ENCODE measurements at regions not wholly inside any gene's neighbourhood (a gene's known extent, or its start where the extent isn't known, plus 50 kb on each side); places are given as distances from the start of the nearest gene placed in this dataset.

DNA sequence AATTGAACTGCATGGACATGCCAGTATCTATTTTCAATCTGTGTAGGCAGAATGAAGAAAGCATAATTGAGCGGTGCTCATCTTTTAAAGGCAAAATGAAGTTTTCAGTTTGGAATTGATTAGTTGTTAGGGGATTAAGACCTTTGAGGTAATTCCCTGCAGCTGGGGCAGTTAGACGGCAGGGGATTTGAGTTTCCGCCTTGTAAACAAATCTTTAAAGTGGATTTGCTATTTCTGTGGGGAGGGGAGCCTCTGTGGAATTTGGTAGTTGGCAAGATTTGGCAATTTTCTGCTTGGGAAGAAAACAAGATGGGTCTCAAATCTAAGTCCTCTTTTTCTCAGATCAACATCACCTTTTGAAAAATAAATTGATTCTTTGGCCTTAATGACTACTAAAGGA lies 212.5 kb upstream of the CNTN6 start:
- in situ Hi-C loops (cut with HindIII; ENCODE audit: extremely low pct_ligation_motif_present, low pct_unique_long_range_greater_than_20kb) = no loop called here
- Histone ChIP-seq H3K4me1 (ENCODE audit: insufficient read depth, low read length) (no peaks in the 10 kb centered on the region), H3K9me3 (ENCODE audit: low read length) (peaks cover 87% of the 10 kb centered on the region), H2AFZ (ENCODE audit: low read length) (no peak overlapping the region), H3K4me3 (replicated peaks in 1 of 3; ENCODE audit: insufficient read depth in 1 of 3, low read depth in 2 of 3, low read length in 3 of 3) (no peak overlapping the region), H3K27ac (ENCODE audit: extremely low read length, insufficient read depth, low read length) (no peak overlapping the region), H3K27me3 (ENCODE audit: control insufficient read depth in 1 of 2, insufficient read depth in 2 of 2, low read length in 2 of 2) (no peaks in the 10 kb centered on the region), H4K20me1 (ENCODE audit: insufficient read depth, low read length) (no peaks in the 10 kb centered on the region), H3K36me3 (replicated peaks in 1 of 2; ENCODE audit: control insufficient read depth in 1 of 2, insufficient read depth in 2 of 2, low read length in 2 of 2) (no peaks in the 10 kb centered on the region), H3K79me2 (ENCODE audit: insufficient read depth, low read length) (no peaks in the 10 kb centered on the region), H3K4me2 (ENCODE audit: low read depth, low read length) (no peak overlapping the region), H3K9ac (ENCODE audit: insufficient read depth, low read depth, low read length) (no peak overlapping the region)
- WGBS (ENCODE audit: low lambda C conversion rate) = 20% methylated on average over 3 of the region's 3 CpGs
- CTCF ChIA-PET (ENCODE audit: low intra/inter-chr PET ratio, low total read pairs) = no interaction called here
- POLR2A ChIA-PET = no interaction called here
- no peak for ATAC-seq
- BruUV-seq (replicated peaks) = no TSS peak
- FAIRE-seq = no peak
- intact Hi-C loops (cut with micrococcal nuclease; ENCODE audit: unreplicated experiment) = no loop called here
- no peak for TF ChIP-seq SMARCE1 (IDR thresholded peaks at IDR 0.05; ENCODE audit: borderline replicate concordance)
- no peak for TF ChIP-seq E2F5 (CRISPR knock-in tag; conservative IDR thresholded peaks at IDR 0.05)
- no peak for TF ChIP-seq NAIF1 (CRISPR knock-in tag; IDR thresholded peaks at IDR 0.05; ENCODE audit: borderline replicate concordance)
- TF ChIP-seq ZNF558 (CRISPR knock-in tag; IDR thresholded peaks at IDR 0.05; ENCODE audit: borderline replicate concordance) = no peak
- no peak for TF ChIP-seq FLYWCH1 (CRISPR knock-in tag; IDR thresholded peaks at IDR 0.05)
- no peak for TF ChIP-seq TCF7L2 (IDR thresholded peaks at IDR 0.05; ENCODE audit: low read depth, low read length)
- no peak for TF ChIP-seq FOXP1 (IDR thresholded peaks at IDR 0.05)
- TF ChIP-seq FOXP1 (CRISPR knock-in tag; IDR thresholded peaks at IDR 0.05) = no peak
- TF ChIP-seq, protein P1, sequence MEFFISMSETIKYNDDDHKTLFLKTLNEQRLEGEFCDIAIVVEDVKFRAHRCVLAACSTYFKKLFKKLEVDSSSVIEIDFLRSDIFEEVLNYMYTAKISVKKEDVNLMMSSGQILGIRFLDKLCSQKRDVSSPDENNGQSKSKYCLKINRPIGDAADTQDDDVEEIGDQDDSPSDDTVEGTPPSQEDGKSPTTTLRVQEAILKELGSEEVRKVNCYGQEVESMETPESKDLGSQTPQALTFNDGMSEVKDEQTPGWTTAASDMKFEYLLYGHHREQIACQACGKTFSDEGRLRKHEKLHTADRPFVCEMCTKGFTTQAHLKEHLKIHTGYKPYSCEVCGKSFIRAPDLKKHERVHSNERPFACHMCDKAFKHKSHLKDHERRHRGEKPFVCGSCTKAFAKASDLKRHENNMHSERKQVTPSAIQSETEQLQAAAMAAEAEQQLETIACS (CRISPR knock-in tag; IDR thresholded peaks at IDR 0.05) = no peak
- no peak for DNase-seq (ENCODE audit: low spot score)

DNA sequence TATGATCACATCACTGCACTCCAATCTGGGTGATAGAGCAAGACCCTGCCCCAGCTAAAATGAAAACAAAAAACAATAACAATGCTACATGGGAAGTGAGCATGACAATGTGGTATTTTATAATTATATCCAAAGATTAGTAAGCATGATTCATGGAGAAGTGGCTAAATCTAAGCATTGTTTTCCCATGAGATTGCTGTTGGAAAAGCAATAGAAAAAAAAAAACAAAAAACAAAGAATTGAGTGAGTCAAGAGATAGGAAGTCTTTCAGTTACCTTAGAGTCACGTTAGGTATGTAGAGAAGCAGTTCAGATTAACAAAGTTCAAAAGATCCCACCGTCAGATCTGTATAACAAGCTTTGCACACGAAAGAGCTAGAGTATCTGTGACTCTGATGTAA lies 210.3 kb upstream of the CNTN6 start:
- CTCF ChIA-PET (ENCODE audit: low intra/inter-chr PET ratio, low total read pairs) = no interaction called here

More for the DNA sequence above, 210.3 kb upstream of the CNTN6 start:
- BruUV-seq (replicated peaks) = no TSS peak
- DNase-seq (ENCODE audit: low spot score) (no peak), ATAC-seq (no peak), FAIRE-seq (no peak)
- H3K4me3 ChIP-seq (replicated peaks in 1 of 3; ENCODE audit: insufficient read depth in 1 of 3, low read depth in 2 of 3, low read length in 3 of 3) = no peak overlapping the region
- no peak overlapping the region for H2AFZ ChIP-seq (ENCODE audit: low read length)
- no peaks in the 10 kb centered on the region for H4K20me1 ChIP-seq (ENCODE audit: insufficient read depth, low read length)
- no peaks in the 10 kb centered on the region for H3K4me1 ChIP-seq (ENCODE audit: insufficient read depth, low read length)
- H3K27me3 ChIP-seq (ENCODE audit: control insufficient read depth in 1 of 2, insufficient read depth in 2 of 2, low read length in 2 of 2) = no peaks in the 10 kb centered on the region
- H3K36me3 ChIP-seq (replicated peaks in 1 of 2; ENCODE audit: control insufficient read depth in 1 of 2, insufficient read depth in 2 of 2, low read length in 2 of 2) = no peaks in the 10 kb centered on the region
- POLR2A ChIA-PET = no interaction called here
- intact Hi-C loops (cut with micrococcal nuclease; ENCODE audit: unreplicated experiment) = no loop called here
- WGBS (ENCODE audit: low lambda C conversion rate) = 5% methylated on average over 3 of the region's 3 CpGs
- H3K4me2 ChIP-seq (ENCODE audit: low read depth, low read length) = no peak overlapping the region
- H3K79me2 ChIP-seq (ENCODE audit: insufficient read depth, low read length) = no peaks in the 10 kb centered on the region
- no peak overlapping the region for H3K27ac ChIP-seq (ENCODE audit: extremely low read length, insufficient read depth, low read length)
- H3K9me3 ChIP-seq (ENCODE audit: low read length) = peaks cover 88% of the 10 kb centered on the region
- TF ChIP-seq RAD21 (CRISPR knock-in tag; IDR thresholded peaks at IDR 0.05) (no peak), MLLT10 (CRISPR knock-in tag; IDR thresholded peaks at IDR 0.05) (no peak), LCORL (IDR thresholded peaks at IDR 0.05) (no peak), LCORL (CRISPR knock-in tag; IDR thresholded peaks at IDR 0.05) (no peak), YY1 (IDR thresholded peaks at IDR 0.05; ENCODE audit: insufficient read depth, insufficient replicate concordance, low read depth, low read length) (no peak), ARHGAP35 (CRISPR knock-in tag; IDR thresholded peaks at IDR 0.05; ENCODE audit: borderline replicate concordance) (no peak), ZNF761 (CRISPR knock-in tag; conservative IDR thresholded peaks at IDR 0.05) (no peak), ZSCAN20 (CRISPR knock-in tag; IDR thresholded peaks at IDR 0.05; ENCODE audit: borderline replicate concordance) (no peak)
- in situ Hi-C loops (cut with HindIII; ENCODE audit: extremely low pct_ligation_motif_present, low pct_unique_long_range_greater_than_20kb) = no loop called here
- H3K9ac ChIP-seq (ENCODE audit: insufficient read depth, low read depth, low read length) = no peak overlapping the region

Measured in HepG2 (cell line).